Vagina (tissue), 2 donors: ENCODE measurements at regions not wholly inside any gene's neighbourhood (a gene's known extent, or its start where the extent isn't known, plus 50 kb on each side); places are given as distances from the start of the nearest gene placed in this dataset.

Experiments used
- DNase-seq, 2 donors: peaks; one replicate each; pipeline ENCODE4 v3.0.0-alpha.2; 2017; ENCODE audit errors: extremely low spot score in 2 of 2
- H3K27ac ChIP-seq: fragments of 200-600 bp; sonication (generic); one replicate; pipeline ENCODE4 v1.5.1; 2019
- H3K27me3 ChIP-seq: fragments of 200-600 bp; sonication (generic); one replicate; pipeline ENCODE4 v1.5.1; 2019
- H3K36me3 ChIP-seq, 2 donors: fragments of 200-600 bp; sonication (generic); one replicate each; pipeline ENCODE4 v1.5.1; 2017 to 2019
- H3K4me1 ChIP-seq: fragments of 200-600 bp; sonication (generic); one replicate; pipeline ENCODE4 v1.5.1; 2019
- H3K4me3 ChIP-seq, 2 donors: fragments of 200-600 bp; sonication (generic); 1 replicate in 1 of 2; 2 replicates in 1 of 2; pipeline ENCODE4 v1.5.1; 2016 to 2019
- H3K9me3 ChIP-seq: fragments of 200-600 bp; sonication (generic); one replicate; pipeline ENCODE4 v1.5.1; 2019
- CTCF ChIP-seq, 3 experiments: fragments of 450-650 bp in 2 of 3; fragments of 200-600 bp in 1 of 3; sonication (generic) in 1 of 3; IDR thresholded peaks; one replicate each; pipeline ENCODE4 v1.5.1; 2017 to 2019; ENCODE audit warnings: antibody characterized with exemption in 3 of 3, mild to moderate bottlenecking in 2 of 3, moderate library complexity in 2 of 3
- POLR2A ChIP-seq, 2 donors: fragments of 450-650 bp; IDR thresholded peaks; one replicate each; pipeline ENCODE4 v1.6.1; 2017; ENCODE audit warnings: antibody characterized with exemption in 2 of 2, mild to moderate bottlenecking in 2 of 2, moderate library complexity in 2 of 2
- POLR2AphosphoS5 ChIP-seq, 2 donors: sonication (generic); formaldehyde crosslinking; IDR thresholded peaks; one replicate each; pipeline ENCODE4 v1.9.0; 2017; ENCODE audit warnings: antibody characterized with exemption in 2 of 2, mild to moderate bottlenecking in 2 of 2, low read depth in 1 of 2; ENCODE audit not compliant: insufficient read depth in 1 of 2
- intact Hi-C: fragments of 100-400 bp; cut with DNase I; formaldehyde crosslinking; loops from one replicate; pipeline ENCODE4 v1.15.1; 2023

DNA sequence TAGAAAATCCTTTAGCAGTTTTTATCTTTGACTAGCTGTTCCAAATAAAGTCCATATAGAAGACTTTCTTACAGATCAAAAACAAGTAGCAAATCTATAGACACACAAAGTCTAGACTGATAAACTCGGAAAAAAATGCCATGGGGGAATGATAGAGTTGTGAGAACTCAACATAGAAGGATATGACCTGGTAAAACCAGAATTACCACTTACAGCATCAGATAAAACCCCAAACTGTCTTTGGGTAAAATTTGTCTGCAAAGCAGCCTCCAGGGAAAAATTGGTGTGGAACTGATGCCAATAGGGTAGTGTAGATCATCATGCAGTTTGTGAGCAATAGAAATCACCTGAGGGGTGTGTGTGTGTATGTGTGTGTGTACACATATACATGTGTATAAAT, 579.1 kb downstream of the SPOCK3 start:
- TF ChIP-seq POLR2A (IDR thresholded peaks at IDR 0.05) (no peak), CTCF (IDR thresholded peaks at IDR 0.05) (no peak), POLR2AphosphoS5 (IDR thresholded peaks at IDR 0.05; ENCODE audit: insufficient read depth in 1 of 2, low read depth in 1 of 2) (no peak)

GRCh38 chr4:166655705-166656104, 578.6 kb downstream of the SPOCK3 start:
- no peaks in the 10 kb centered on the region for H3K4me1 ChIP-seq
- intact Hi-C loops: no loop called here
- no peak for DNase-seq
- no peaks in the 10 kb centered on the region for H3K36me3 ChIP-seq
- H3K27ac ChIP-seq: no peak overlapping the region
- H3K27me3 ChIP-seq: no peaks in the 10 kb centered on the region
- H3K4me3 ChIP-seq: no peak overlapping the region
- no peak for TF ChIP-seq CTCF (IDR thresholded peaks at IDR 0.05)
- no peak for TF ChIP-seq POLR2AphosphoS5 (IDR thresholded peaks at IDR 0.05; ENCODE audit: insufficient read depth in 1 of 2, low read depth in 1 of 2)
- H3K9me3 ChIP-seq: no peaks in the 10 kb centered on the region

More for the DNA sequence above, 579.1 kb downstream of the SPOCK3 start:
- no peaks in the 10 kb centered on the region for H3K36me3 ChIP-seq
- no peak overlapping the region for H3K4me3 ChIP-seq
- no peaks in the 10 kb centered on the region for H3K9me3 ChIP-seq
- no peaks in the 10 kb centered on the region for H3K4me1 ChIP-seq
- intact Hi-C loops: no loop called here
- DNase-seq: no peak
- no peaks in the 10 kb centered on the region for H3K27me3 ChIP-seq
- no peak overlapping the region for H3K27ac ChIP-seq

DNA sequence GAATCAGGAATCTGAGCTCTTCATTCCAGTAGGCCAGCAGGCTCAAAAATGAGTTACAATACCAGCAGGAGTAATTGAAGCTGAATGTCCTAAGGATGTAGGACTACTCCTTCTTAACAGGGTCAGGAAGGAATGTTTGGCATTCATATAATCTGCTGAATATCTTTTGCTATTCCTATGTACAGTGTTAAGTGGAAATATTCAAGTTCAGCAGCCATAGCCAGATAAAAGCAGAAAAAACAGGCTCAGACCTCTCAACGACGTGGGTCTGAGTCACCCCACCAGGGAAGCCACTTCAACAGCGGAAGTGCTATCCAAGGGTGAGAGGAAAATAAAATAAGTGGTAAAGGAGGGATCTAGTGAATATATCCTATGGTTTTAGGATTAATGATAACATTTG, 577.0 kb downstream of the SPOCK3 start:
- H3K4me1 ChIP-seq: no peaks in the 10 kb centered on the region
- H3K36me3 ChIP-seq: no peaks in the 10 kb centered on the region
- DNase-seq: no peak
- no peaks in the 10 kb centered on the region for H3K27me3 ChIP-seq
- TF ChIP-seq CTCF (IDR thresholded peaks at IDR 0.05) (no peak), POLR2A (IDR thresholded peaks at IDR 0.05) (no peak), POLR2AphosphoS5 (IDR thresholded peaks at IDR 0.05; ENCODE audit: insufficient read depth in 1 of 2, low read depth in 1 of 2) (no peak)
- H3K9me3 ChIP-seq: no peaks in the 10 kb centered on the region
- H3K27ac ChIP-seq: no peak overlapping the region
- intact Hi-C loops: no loop called here
- H3K4me3 ChIP-seq: no peak overlapping the region

- H3K4me1 ChIP-seq: no peaks in the 10 kb centered on the region
- H3K36me3 ChIP-seq: no peaks in the 10 kb centered on the region
- TF ChIP-seq POLR2AphosphoS5 (IDR thresholded peaks at IDR 0.05; ENCODE audit: insufficient read depth in 1 of 2, low read depth in 1 of 2) (no peak), CTCF (IDR thresholded peaks at IDR 0.05) (no peak), POLR2A (IDR thresholded peaks at IDR 0.05) (no peak)
- intact Hi-C loops: no loop called here
- no peaks in the 10 kb centered on the region for H3K9me3 ChIP-seq
- H3K27me3 ChIP-seq: no peaks in the 10 kb centered on the region
- H3K27ac ChIP-seq: no peak overlapping the region
- no peak for DNase-seq
- no peak overlapping the region for H3K4me3 ChIP-seq
These were observed 575.7 kb downstream of the SPOCK3 start for GRCh38 chr4:166658585-166658984.

DNA sequence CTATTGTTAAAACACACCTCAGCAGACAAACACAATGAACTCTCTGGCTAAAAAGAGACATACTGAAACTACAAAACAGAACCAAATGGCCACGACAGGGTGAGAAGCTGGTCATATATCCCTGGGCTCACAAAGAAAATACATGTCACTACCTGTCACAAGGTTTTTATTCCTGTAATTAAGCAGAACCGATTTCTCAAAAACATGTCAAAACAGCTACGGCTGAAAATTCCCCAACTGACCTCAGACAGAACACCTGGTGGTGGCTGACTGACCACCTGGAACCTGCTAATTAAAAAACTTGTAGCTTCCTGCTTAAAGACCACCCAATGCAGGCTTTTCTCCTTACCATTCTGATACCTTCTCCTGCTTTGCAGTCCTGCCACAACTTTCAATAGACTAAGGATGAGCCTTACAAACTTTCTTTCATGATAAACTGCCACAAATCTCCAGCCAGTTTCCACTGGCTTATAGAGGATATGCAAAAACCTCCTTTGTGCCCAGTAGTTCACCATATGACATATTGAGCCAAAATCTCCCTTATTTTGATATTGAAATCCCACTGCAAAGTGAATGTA, 571.9 kb downstream of the SPOCK3 start:
- DNase-seq: no peak
- Histone ChIP-seq H3K9me3 (no peaks in the 10 kb centered on the region), H3K27ac (no peak overlapping the region), H3K27me3 (no peaks in the 10 kb centered on the region), H3K36me3 (no peaks in the 10 kb centered on the region), H3K4me1 (no peaks in the 10 kb centered on the region), H3K4me3 (no peak overlapping the region)
- intact Hi-C loops: no loop called here
- no peak for TF ChIP-seq POLR2AphosphoS5 (IDR thresholded peaks at IDR 0.05; ENCODE audit: insufficient read depth in 1 of 2, low read depth in 1 of 2)
- TF ChIP-seq CTCF (IDR thresholded peaks at IDR 0.05): no peak
- no peak for TF ChIP-seq POLR2A (IDR thresholded peaks at IDR 0.05)
